Right atrium auricular region (tissue), 2 donors: ENCODE measurements at regions not wholly inside any gene's neighbourhood (a gene's known extent, or its start where the extent isn't known, plus 50 kb on each side); places are given as distances from the start of the nearest gene placed in this dataset.

Experiments
- DNase-seq: peaks from one replicate; pipeline ENCODE4 v3.0.0-alpha.2; 2019; ENCODE audit warnings: low spot score
- H3K27ac ChIP-seq, 2 donors: fragments of 200-600 bp; sonication (generic); 1 replicate in 1 of 2; 2 replicates in 1 of 2; pipeline ENCODE4 v1.5.1; 2016 to 2019
- H3K27me3 ChIP-seq, 2 donors: fragments of 200-600 bp; sonication (generic); one replicate each; pipeline versions ENCODE4 v1.5.1 to v1.6.0; 2017 to 2019
- H3K36me3 ChIP-seq: fragments of 200-600 bp; sonication (generic); one replicate; pipeline ENCODE4 v1.5.1; 2016
- H3K4me1 ChIP-seq, 2 donors: fragments of 200-600 bp; sonication (generic); one replicate each; pipeline versions ENCODE4 v1.5.1 to v1.6.0; 2017 to 2019
- H3K4me3 ChIP-seq, 2 donors: fragments of 200-600 bp; sonication (generic); 1 replicate in 1 of 2; 2 replicates in 1 of 2; pipeline ENCODE4 v1.5.1; 2017 to 2019; ENCODE audit warnings: mild to moderate bottlenecking in 1 of 2, moderate library complexity in 1 of 2
- H3K9me3 ChIP-seq, 2 donors: fragments of 200-600 bp; sonication (generic); one replicate each; pipeline ENCODE4 v1.5.1; 2019
- TF ChIP-seq, protein P1 (sequence below), 2 donors: fragments of 200-600 bp; sonication (generic); IDR thresholded peaks; one replicate each; pipeline ENCODE4 v1.5.1; 2019; ENCODE audit warnings: antibody characterized with exemption in 2 of 2

DNA sequence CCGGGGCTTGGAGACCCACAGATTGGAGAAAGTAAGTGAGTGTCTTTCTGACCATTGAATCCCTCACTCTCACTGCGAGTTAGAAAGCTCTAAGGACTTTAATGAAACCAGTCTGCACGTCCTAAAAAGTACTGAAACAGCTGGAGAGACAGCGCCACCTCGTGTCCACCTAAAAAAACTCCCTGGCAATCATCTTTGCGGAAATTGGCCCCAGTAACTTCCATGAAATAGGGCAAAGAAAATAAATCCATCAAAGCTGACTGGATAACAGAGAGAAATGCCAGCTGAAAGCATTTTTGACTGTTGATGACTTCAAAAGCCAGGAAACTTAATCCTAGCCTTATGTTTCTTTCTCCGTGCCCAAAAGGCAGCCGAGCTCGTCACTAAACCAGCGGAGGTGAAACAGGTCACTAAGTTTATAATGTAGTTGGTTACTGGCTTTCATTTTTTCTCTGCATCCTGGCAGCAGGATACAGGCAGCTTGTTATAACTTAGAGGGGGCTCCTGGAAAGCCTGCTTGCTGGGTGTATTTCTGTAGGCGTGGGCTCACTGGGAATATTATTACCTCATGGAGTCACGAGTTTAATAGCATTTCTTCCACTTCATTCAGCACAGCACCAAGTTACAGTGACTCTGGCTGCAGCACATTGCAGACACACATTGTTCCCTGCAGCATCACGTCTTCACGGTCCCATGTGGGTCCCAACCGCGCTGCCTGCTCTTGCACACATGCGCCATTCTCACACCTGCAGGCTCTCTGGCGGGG lies 266.5 kb downstream of the HRH4 start:
- DNase-seq = peak; percentile 63
- Histone ChIP-seq H3K27ac (no peak overlapping the region), H3K9me3 (no peaks in the 10 kb centered on the region), H3K36me3 (no peaks in the 10 kb centered on the region), H3K4me1 (no peaks in the 10 kb centered on the region), H3K4me3 (peak overlapping the region in 1 of 2 donors; percentile 26), H3K27me3 (no peaks in the 10 kb centered on the region)
- TF ChIP-seq, protein P1, sequence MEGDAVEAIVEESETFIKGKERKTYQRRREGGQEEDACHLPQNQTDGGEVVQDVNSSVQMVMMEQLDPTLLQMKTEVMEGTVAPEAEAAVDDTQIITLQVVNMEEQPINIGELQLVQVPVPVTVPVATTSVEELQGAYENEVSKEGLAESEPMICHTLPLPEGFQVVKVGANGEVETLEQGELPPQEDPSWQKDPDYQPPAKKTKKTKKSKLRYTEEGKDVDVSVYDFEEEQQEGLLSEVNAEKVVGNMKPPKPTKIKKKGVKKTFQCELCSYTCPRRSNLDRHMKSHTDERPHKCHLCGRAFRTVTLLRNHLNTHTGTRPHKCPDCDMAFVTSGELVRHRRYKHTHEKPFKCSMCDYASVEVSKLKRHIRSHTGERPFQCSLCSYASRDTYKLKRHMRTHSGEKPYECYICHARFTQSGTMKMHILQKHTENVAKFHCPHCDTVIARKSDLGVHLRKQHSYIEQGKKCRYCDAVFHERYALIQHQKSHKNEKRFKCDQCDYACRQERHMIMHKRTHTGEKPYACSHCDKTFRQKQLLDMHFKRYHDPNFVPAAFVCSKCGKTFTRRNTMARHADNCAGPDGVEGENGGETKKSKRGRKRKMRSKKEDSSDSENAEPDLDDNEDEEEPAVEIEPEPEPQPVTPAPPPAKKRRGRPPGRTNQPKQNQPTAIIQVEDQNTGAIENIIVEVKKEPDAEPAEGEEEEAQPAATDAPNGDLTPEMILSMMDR (IDR thresholded peaks at IDR 0.05) = peak; percentile 55 to 91

DNA sequence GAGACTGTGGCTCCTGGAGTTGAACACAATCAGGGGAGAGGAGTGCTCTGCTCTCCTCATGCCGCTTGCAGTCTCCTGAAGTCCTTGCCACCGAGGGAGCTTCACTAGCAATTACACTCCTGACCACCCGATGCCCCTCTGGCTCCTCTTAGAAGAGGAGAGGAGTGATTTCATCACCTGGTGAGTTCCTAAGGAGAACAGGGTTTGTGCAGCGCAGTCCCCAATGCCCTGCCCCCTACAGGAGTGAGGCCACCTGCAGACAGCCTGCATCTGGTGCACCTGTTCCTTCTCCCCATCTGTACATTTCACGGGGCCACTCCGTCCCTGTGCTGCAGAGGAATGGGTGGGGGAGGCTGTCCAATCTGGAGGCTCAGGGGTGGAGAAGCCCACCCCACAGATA lies 267.2 kb downstream of the HRH4 start:
- TF ChIP-seq, protein P1 (IDR thresholded peaks at IDR 0.05) = no peak
- no peak for DNase-seq
- H3K4me3 ChIP-seq = no peak overlapping the region
- H3K4me1 ChIP-seq = no peaks in the 10 kb centered on the region
- no peaks in the 10 kb centered on the region for H3K27me3 ChIP-seq
- H3K9me3 ChIP-seq = no peaks in the 10 kb centered on the region
- H3K36me3 ChIP-seq = no peaks in the 10 kb centered on the region
- H3K27ac ChIP-seq = no peak overlapping the region

DNA sequence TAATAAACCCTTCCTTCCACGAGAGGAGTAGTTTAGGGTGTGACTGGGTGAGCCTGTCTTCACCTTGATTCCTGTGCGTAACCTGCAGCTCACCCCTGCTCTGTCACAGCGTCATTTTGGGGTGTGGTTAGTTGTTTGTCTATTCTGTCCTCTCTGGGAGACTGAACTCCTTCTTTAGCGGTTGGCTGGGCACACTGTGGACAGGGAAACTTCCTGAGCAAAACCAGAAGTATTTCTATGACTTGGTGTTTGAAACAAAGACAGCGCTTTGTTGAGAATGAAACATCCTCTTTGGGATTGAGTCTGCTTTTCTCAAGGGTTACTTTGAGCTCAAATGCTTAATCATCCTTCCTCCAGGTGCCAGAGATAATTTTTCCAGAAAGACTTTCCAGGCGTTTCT lies 270.7 kb downstream of the HRH4 start:
- H3K27me3 ChIP-seq = no peaks in the 10 kb centered on the region
- DNase-seq = no peak
- H3K36me3 ChIP-seq = no peaks in the 10 kb centered on the region
- H3K4me1 ChIP-seq = no peaks in the 10 kb centered on the region
- TF ChIP-seq, protein P1 (IDR thresholded peaks at IDR 0.05) = no peak
- H3K9me3 ChIP-seq = no peaks in the 10 kb centered on the region
- no peak overlapping the region for H3K4me3 ChIP-seq
- no peak overlapping the region for H3K27ac ChIP-seq

DNA sequence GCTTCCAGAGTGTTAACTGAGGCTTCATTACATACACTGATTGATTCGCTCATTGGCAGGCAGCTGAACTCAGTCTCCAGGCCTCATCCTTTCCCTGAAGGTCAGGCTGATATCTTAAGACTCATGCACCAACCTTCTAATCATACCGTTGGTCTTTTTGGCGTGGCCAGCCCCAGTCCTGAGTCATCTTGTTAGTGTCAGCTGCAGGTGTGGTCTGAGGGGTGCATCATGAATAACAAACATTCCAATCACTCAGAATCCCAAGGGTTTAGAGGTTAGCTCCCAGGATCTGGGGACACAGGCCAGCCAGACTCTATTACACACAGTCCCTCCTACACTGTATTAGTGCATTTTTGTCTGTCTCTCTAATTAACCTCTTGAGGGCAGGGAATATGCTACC lies 271.5 kb downstream of the HRH4 start:
- no peaks in the 10 kb centered on the region for H3K4me1 ChIP-seq
- no peak for DNase-seq
- no peaks in the 10 kb centered on the region for H3K9me3 ChIP-seq
- TF ChIP-seq, protein P1 (IDR thresholded peaks at IDR 0.05) = no peak
- H3K36me3 ChIP-seq = no peaks in the 10 kb centered on the region
- no peak overlapping the region for H3K27ac ChIP-seq
- no peaks in the 10 kb centered on the region for H3K27me3 ChIP-seq
- no peak overlapping the region for H3K4me3 ChIP-seq

DNA sequence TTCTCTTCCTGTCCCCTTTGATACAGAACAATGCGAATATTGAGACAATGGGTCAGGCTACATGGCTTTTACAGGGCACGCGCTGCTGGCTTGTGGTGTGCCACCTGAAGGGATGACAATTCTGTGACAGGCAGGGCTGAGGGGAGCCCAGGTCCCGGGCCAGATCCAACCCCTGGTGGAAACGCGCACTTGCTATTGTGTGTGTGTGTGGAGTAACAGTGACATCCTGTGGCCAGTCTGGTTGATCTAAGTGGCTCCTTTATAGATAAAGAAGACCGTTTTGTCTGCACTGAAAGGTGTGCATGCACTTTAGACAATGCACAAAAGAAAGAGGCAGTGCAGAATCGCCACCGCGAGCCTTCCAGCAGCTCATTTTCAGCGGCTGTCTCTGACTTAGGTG lies 273.6 kb downstream of the HRH4 start:
- H3K4me3 ChIP-seq = no peak overlapping the region
- TF ChIP-seq, protein P1 (IDR thresholded peaks at IDR 0.05) = peak in 1 of 2 donors; percentile 49
- H3K36me3 ChIP-seq = no peaks in the 10 kb centered on the region
- H3K4me1 ChIP-seq = no peaks in the 10 kb centered on the region
- DNase-seq = no peak
- no peaks in the 10 kb centered on the region for H3K9me3 ChIP-seq
- no peaks in the 10 kb centered on the region for H3K27me3 ChIP-seq
- no peak overlapping the region for H3K27ac ChIP-seq
